ENCODE measurements at regions not wholly inside any gene's neighbourhood (a gene's known extent, or its start where the extent isn't known, plus 50 kb on each side); places are given as distances from the start of the nearest gene placed in this dataset.

DNA sequence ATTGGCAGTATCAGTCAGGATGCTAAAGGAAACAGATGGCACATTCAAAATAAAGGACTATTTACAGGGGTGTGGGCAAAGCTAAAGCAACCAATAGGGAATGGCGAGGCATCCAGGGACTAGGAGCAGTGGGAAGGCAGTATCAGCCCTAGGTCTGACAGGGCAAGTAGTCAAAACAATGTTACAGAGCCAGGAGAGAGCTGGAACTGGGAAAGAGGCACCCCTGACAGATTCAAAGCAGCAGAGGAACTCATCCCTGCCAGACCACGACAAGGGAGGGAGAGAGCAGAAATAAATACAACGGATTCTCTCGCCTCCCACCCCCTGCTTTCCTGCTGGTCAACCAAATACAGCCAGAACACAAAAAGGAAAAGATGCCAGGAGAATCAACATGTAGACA lies 371.5 kb downstream of the NR2F1-AS1 start:
- TF ChIP-seq, protein P1, sequence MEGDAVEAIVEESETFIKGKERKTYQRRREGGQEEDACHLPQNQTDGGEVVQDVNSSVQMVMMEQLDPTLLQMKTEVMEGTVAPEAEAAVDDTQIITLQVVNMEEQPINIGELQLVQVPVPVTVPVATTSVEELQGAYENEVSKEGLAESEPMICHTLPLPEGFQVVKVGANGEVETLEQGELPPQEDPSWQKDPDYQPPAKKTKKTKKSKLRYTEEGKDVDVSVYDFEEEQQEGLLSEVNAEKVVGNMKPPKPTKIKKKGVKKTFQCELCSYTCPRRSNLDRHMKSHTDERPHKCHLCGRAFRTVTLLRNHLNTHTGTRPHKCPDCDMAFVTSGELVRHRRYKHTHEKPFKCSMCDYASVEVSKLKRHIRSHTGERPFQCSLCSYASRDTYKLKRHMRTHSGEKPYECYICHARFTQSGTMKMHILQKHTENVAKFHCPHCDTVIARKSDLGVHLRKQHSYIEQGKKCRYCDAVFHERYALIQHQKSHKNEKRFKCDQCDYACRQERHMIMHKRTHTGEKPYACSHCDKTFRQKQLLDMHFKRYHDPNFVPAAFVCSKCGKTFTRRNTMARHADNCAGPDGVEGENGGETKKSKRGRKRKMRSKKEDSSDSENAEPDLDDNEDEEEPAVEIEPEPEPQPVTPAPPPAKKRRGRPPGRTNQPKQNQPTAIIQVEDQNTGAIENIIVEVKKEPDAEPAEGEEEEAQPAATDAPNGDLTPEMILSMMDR (IDR thresholded peaks at IDR 0.05; ENCODE audit: extremely low read depth in 1 of 2, insufficient read depth in 1 of 2, low read depth in 1 of 2, low read length in 2 of 2), result no peak
- TF ChIP-seq POLR2AphosphoS5 (IDR thresholded peaks at IDR 0.05; ENCODE audit: insufficient read depth, low read depth, low read length) (no peak), MYC (IDR thresholded peaks at IDR 0.05; ENCODE audit: low read depth, low read length) (no peak), POLR2A (IDR thresholded peaks at IDR 0.05; ENCODE audit: low read depth, low read length) (no peak)
- TF ChIP-seq, protein P2, sequence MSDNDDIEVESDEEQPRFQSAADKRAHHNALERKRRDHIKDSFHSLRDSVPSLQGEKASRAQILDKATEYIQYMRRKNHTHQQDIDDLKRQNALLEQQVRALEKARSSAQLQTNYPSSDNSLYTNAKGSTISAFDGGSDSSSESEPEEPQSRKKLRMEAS (IDR thresholded peaks at IDR 0.05; ENCODE audit: insufficient read depth, insufficient read length), result no peak

All from endothelial cell of umbilical vein (primary cell).